ENCODE measurements at regions not wholly inside any gene's neighbourhood (a gene's known extent, or its start where the extent isn't known, plus 50 kb on each side); places are given as distances from the start of the nearest gene placed in this dataset.

DNA sequence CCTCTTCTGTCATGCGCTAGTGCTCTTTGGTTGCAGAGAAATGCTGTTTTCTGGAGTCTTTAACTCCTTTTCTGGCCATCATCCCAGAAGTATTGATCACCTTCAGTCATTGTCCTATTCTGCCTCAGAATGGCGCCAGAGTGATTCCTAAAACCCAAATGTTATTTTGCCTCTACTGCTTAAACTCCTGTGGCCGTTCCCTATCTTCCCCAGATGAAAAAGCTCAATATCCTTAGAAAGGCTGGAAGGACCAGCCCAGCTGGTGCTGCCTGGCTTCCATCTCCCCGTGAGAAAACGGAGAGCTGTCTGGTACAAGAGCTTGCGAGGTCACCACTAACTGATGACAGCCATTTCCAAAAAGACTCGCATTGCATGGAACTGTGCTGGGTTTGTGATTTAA is 179.1 kb downstream of the RBM26 start:
- Histone ChIP-seq H3K4me3 (ENCODE audit: severe bottlenecking) (no peak overlapping the region), H3K27ac (ENCODE audit: poor library complexity, severe bottlenecking) (no peak overlapping the region), H3K4me1 (ENCODE audit: insufficient read depth, poor library complexity, severe bottlenecking) (peaks cover 10% of the 10 kb centered on the region), H3K27me3 (ENCODE audit: insufficient read depth, poor library complexity, severe bottlenecking) (no peaks in the 10 kb centered on the region), H3K9me3 (ENCODE audit: severe bottlenecking) (no peaks in the 10 kb centered on the region), H3K36me3 (ENCODE audit: low read depth) (no peaks in the 10 kb centered on the region)
- TF ChIP-seq, protein P1, sequence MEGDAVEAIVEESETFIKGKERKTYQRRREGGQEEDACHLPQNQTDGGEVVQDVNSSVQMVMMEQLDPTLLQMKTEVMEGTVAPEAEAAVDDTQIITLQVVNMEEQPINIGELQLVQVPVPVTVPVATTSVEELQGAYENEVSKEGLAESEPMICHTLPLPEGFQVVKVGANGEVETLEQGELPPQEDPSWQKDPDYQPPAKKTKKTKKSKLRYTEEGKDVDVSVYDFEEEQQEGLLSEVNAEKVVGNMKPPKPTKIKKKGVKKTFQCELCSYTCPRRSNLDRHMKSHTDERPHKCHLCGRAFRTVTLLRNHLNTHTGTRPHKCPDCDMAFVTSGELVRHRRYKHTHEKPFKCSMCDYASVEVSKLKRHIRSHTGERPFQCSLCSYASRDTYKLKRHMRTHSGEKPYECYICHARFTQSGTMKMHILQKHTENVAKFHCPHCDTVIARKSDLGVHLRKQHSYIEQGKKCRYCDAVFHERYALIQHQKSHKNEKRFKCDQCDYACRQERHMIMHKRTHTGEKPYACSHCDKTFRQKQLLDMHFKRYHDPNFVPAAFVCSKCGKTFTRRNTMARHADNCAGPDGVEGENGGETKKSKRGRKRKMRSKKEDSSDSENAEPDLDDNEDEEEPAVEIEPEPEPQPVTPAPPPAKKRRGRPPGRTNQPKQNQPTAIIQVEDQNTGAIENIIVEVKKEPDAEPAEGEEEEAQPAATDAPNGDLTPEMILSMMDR (IDR thresholded peaks at IDR 0.05; ENCODE audit: poor library complexity, severe bottlenecking): no peak
- DNase-seq (ENCODE audit: low spot score) (no peak), ATAC-seq (ENCODE audit: low read depth) (no peak)

DNA sequence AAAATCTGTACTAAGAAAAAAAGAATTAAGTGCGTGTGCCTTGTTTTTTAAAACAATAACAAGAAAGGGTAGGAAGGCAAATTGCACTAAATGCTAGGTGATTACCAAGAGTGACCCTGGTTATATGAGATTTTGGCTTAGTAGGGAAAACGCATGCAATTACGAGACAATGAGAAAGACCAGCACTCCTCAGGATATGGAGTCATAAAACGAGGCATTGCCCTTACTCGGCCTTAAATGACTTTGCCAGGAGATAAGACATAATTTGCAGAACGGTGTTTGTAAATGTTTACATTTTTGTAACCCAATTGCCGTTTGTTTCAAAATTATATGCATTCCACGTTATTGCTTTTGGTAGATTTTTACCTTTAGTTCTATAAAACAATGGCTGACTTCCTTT is 179.8 kb downstream of the RBM26 start:
- Histone ChIP-seq H3K27ac (ENCODE audit: poor library complexity, severe bottlenecking) (no peak overlapping the region), H3K9me3 (ENCODE audit: severe bottlenecking) (no peaks in the 10 kb centered on the region), H3K36me3 (ENCODE audit: low read depth) (no peaks in the 10 kb centered on the region), H3K4me1 (ENCODE audit: insufficient read depth, poor library complexity, severe bottlenecking) (peaks cover 10% of the 10 kb centered on the region), H3K4me3 (ENCODE audit: severe bottlenecking) (no peak overlapping the region), H3K27me3 (ENCODE audit: insufficient read depth, poor library complexity, severe bottlenecking) (no peaks in the 10 kb centered on the region)
- ATAC-seq (ENCODE audit: low read depth) (no peak), DNase-seq (ENCODE audit: low spot score) (no peak)
- TF ChIP-seq, protein P1 (IDR thresholded peaks at IDR 0.05; ENCODE audit: poor library complexity, severe bottlenecking): no peak

DNA sequence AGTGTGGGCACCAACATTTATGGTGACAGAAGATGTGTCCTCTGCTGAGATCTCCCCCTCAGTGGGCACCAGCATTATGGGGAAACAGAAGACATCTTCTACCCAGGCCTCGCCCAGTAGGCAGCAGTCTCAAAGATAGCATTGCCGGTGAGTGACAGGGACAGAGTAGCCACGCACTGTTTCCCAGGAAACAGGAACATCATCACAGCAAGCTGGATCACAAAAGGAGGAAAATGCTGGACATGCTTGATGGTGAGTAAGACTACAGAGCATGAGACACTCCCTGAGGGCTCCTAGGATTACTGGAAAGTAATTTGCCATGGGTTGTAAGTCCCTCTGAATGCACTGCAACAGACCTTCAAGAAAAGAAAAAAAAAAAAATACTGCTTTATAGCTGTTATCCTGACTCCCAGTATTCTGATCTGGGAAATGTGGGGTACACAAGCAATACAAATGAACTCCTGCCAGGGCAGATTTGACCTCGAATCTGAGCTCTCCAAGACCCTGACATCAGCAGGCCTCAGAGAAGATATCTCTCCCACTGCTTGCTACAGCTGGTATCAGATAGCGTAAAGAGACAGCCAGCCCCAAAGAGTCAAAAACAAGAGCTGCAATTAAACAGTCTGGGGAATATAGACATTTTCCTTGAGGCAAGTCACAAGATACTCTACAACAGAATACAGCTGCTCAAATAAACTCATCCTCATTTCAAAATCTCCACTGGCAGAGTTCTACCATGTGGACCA is 180.4 kb downstream of the RBM26 start:
- no peak overlapping the region for H3K27ac ChIP-seq (ENCODE audit: poor library complexity, severe bottlenecking)
- H3K36me3 ChIP-seq (ENCODE audit: low read depth): no peaks in the 10 kb centered on the region
- DNase-seq (ENCODE audit: low spot score) (no peak), ATAC-seq (ENCODE audit: low read depth) (peak; percentile 78)
- H3K9me3 ChIP-seq (ENCODE audit: severe bottlenecking): no peaks in the 10 kb centered on the region
- H3K4me3 ChIP-seq (ENCODE audit: severe bottlenecking): no peak overlapping the region
- H3K4me1 ChIP-seq (ENCODE audit: insufficient read depth, poor library complexity, severe bottlenecking): peaks cover 10% of the 10 kb centered on the region
- no peaks in the 10 kb centered on the region for H3K27me3 ChIP-seq (ENCODE audit: insufficient read depth, poor library complexity, severe bottlenecking)
- TF ChIP-seq, protein P1 (IDR thresholded peaks at IDR 0.05; ENCODE audit: poor library complexity, severe bottlenecking): no peak

DNA sequence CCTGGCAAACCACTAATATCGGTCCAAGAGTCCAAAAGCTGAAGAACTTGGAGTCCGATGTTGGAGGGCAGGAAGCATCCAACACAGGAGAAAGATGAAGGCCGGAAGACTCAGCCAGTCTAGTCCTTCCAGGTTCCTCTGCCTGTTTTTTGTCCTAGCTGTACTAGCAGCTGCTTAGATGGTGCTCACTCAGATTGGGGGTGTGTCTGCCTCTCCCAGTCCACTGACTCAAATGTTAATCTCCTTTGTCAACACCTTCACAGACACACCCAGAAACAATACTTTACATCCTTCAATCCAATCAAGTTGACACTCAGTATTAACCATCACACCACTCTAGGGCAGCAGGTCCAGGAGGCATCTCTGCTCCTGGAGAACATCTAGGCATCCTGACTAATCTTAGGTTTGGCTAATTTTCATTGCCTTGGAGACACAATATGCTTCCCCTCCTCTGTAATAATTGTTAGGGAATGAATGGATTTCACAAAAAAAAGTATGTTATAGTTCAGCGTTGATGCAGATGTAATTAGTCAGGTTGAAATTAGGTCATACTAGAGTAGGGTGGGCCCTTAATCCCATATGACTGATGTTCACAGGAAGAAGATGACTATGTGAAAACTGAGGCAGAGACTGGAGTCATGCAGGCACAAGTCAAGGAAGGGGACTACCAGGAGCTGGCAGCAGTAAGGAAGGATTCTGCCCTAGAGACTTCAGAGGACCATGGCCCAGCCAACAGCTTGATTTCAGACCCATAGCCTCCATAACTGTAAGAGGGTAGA is 183.4 kb downstream of the RBM26 start:
- no peaks in the 10 kb centered on the region for H3K9me3 ChIP-seq (ENCODE audit: severe bottlenecking)

More for the DNA sequence above, 183.4 kb downstream of the RBM26 start:
- ATAC-seq (ENCODE audit: low read depth): 0 out of 3 replicates have a peak, but pooled peaks have one; percentile 27
- no peak for DNase-seq (ENCODE audit: low spot score)
- Histone ChIP-seq H3K4me1 (ENCODE audit: insufficient read depth, poor library complexity, severe bottlenecking) (no peaks in the 10 kb centered on the region), H3K36me3 (ENCODE audit: low read depth) (no peaks in the 10 kb centered on the region), H3K27ac (ENCODE audit: poor library complexity, severe bottlenecking) (no peak overlapping the region), H3K27me3 (ENCODE audit: insufficient read depth, poor library complexity, severe bottlenecking) (no peaks in the 10 kb centered on the region), H3K4me3 (ENCODE audit: severe bottlenecking) (no peak overlapping the region)
- TF ChIP-seq, protein P1 (IDR thresholded peaks at IDR 0.05; ENCODE audit: poor library complexity, severe bottlenecking): no peak

Measured in RWPE2 (cell line).